Kasumi-1 (cell line): ENCODE measurements at regions not wholly inside any gene's neighbourhood (a gene's known extent, or its start where the extent isn't known, plus 50 kb on each side); places are given as distances from the start of the nearest gene placed in this dataset.
"Not testable (repeated sequence)": the region's sequence is repeated elsewhere in the genome, so short reads cannot be mapped to it uniquely, and the experiment has no call there.

Experiments used
- DNase-seq, 2 experiments: peaks; one replicate each; lab custom pipeline; 2025; lab: John Stamatoyannopoulos, UW

GRCh38 chr13:54394908-54395307, 1366.3 kb downstream of the OLFM4 start:
- DNase-seq = no peak

GRCh38 chr13:54402495-54402894, 1373.9 kb downstream of the OLFM4 start:
- no peak for DNase-seq

GRCh38 chr13:54415753-54416366, 1387.2 kb downstream of the OLFM4 start:
- no peak for DNase-seq

- not testable (repeated sequence) for DNase-seq
Observed at GRCh38 chr13:54422946-54423345, 1394.3 kb downstream of the OLFM4 start.

- DNase-seq = no peak
Observed at GRCh38 chr13:54424344-54424743, 1395.7 kb downstream of the OLFM4 start.

- DNase-seq = no peak
Observed at GRCh38 chr13:54433493-54434206, 1405.0 kb downstream of the OLFM4 start.

GRCh38 chr13:54440853-54441400, 1412.3 kb downstream of the OLFM4 start:
- DNase-seq = not testable (repeated sequence)

- DNase-seq = no peak
Observed at GRCh38 chr13:54445453-54445852, 1416.8 kb downstream of the OLFM4 start.

- DNase-seq = no peak
Observed at GRCh38 chr13:54445865-54446264, 1417.3 kb downstream of the OLFM4 start.

GRCh38 chr13:54449922-54450321, 1421.3 kb downstream of the OLFM4 start:
- peak; percentile 27 to 56 for DNase-seq

GRCh38 chr13:54484166-54484565, 1455.6 kb downstream of the OLFM4 start:
- DNase-seq = no peak

- DNase-seq = no peak
Observed at GRCh38 chr13:54486421-54487166, 1458.0 kb downstream of the OLFM4 start.

GRCh38 chr13:54489359-54489758, 1460.7 kb downstream of the OLFM4 start:
- no peak for DNase-seq

GRCh38 chr13:54492995-54493394, 1464.4 kb downstream of the OLFM4 start:
- no peak for DNase-seq

GRCh38 chr13:54511366-54511765, 1482.8 kb downstream of the OLFM4 start:
- DNase-seq = no peak

GRCh38 chr13:54513254-54513653, 1484.6 kb downstream of the OLFM4 start:
- DNase-seq = no peak

- DNase-seq = no peak
Observed at GRCh38 chr13:54536112-54536511, 1507.5 kb downstream of the OLFM4 start.

GRCh38 chr13:54563286-54563685, 1534.7 kb downstream of the OLFM4 start:
- no peak for DNase-seq

- not testable (repeated sequence) for DNase-seq
Observed at GRCh38 chr13:54572037-54572436, 1543.4 kb downstream of the OLFM4 start.

- DNase-seq = no peak
Observed at GRCh38 chr13:54573186-54573585, 1544.6 kb downstream of the OLFM4 start.

- DNase-seq = no peak
Observed at GRCh38 chr13:54574791-54575190, 1546.2 kb downstream of the OLFM4 start.

- DNase-seq = no peak
Observed at GRCh38 chr13:54591540-54591939, 1562.9 kb downstream of the OLFM4 start.

- no peak for DNase-seq
Observed at GRCh38 chr13:54592201-54592600, 1563.6 kb downstream of the OLFM4 start.
